OCI-LY7 (cell line): ENCODE measurements at regions not wholly inside any gene's neighbourhood (a gene's known extent, or its start where the extent isn't known, plus 50 kb on each side); places are given as distances from the start of the nearest gene placed in this dataset.

Experiments
- BruUV-seq: library from RNA; stranded (reverse); fragments of 400-500 nt; replicated peaks from 2 replicates; lab custom pipeline; 2021; lab: Mats Ljungman, UMichigan
- CTCF ChIA-PET: fragments of 300-600 bp; sonication (Branson Sonifier 250); formaldehyde crosslinking; loops from one replicate; lab custom pipeline; 2022; ENCODE audit warnings: antibody characterized with exemption; ENCODE audit not compliant: unreplicated experiment; lab: Charles Lee
- POLR2A ChIA-PET: fragments of 300-600 bp; sonication (Branson Sonifier 250); formaldehyde crosslinking; loops from one replicate; lab custom pipeline; 2022; ENCODE audit warnings: antibody characterized with exemption; lab: Charles Lee
- DNase-seq: peaks from one replicate; pipeline ENCODE4 v3.0.0-alpha.2; 2015; ENCODE audit warnings: low spot score
- H2AFZ ChIP-seq: fragments of 200-600 bp; sonication (generic), shearing (Covaris generic); 2 replicates; pipeline ENCODE4 v1.6.1; 2014; ENCODE audit warnings: mild to moderate bottlenecking, antibody characterized with exemption, low read length, moderate library complexity
- H3K27ac ChIP-seq: fragments of 200-600 bp; sonication (generic); 2 replicates; pipeline ENCODE4 v1.5.1; 2014; ENCODE audit warnings: mixed run types, low read depth, mild to moderate bottlenecking, moderate library complexity, low read length, inconsistent platforms; ENCODE audit not compliant: poor library complexity, severe bottlenecking
- H3K36me3 ChIP-seq: fragments of 200-600 bp; sonication (generic); 2 replicates; pipeline ENCODE4 v1.6.1; 2014; ENCODE audit warnings: mild to moderate bottlenecking, antibody characterized with exemption, low read length, moderate library complexity, mixed read lengths; ENCODE audit not compliant: insufficient read depth
- H3K4me1 ChIP-seq: fragments of 200-600 bp; sonication (generic); 2 replicates; pipeline ENCODE4 v1.5.1; 2014; ENCODE audit warnings: mild to moderate bottlenecking, low read length; ENCODE audit not compliant: insufficient read depth, poor library complexity, severe bottlenecking
- H3K4me2 ChIP-seq: fragments of 200-600 bp; sonication (generic); 2 replicates; pipeline ENCODE4 v1.6.1; 2014; ENCODE audit warnings: mild to moderate bottlenecking, low read length
- H3K4me3 ChIP-seq: fragments of 200-600 bp; sonication (generic); 2 replicates; pipeline ENCODE4 v1.5.1; 2014; ENCODE audit warnings: mild to moderate bottlenecking, low read depth, low read length; ENCODE audit not compliant: poor library complexity, severe bottlenecking
- H3K79me2 ChIP-seq: fragments of 200-600 bp; sonication (generic); 2 replicates; pipeline ENCODE4 v1.6.1; 2016; ENCODE audit warnings: low read depth, mild to moderate bottlenecking, low read length, moderate library complexity, mixed read lengths; ENCODE audit not compliant: insufficient read depth
- H3K9me2 ChIP-seq: fragments of 200-600 bp; sonication (generic); 2 replicates; pipeline ENCODE4 v1.6.1; 2016; ENCODE audit warnings: mild to moderate bottlenecking, low read length, mixed read lengths; ENCODE audit not compliant: insufficient read depth
- H3K9me3 ChIP-seq: fragments of 200-600 bp; sonication (generic); 2 replicates; pipeline ENCODE4 v1.6.1; 2014; ENCODE audit warnings: mild to moderate bottlenecking, mixed run types, low read length, mixed read lengths
- H4K20me1 ChIP-seq: fragments of 200-600 bp; sonication (generic); 2 replicates; pipeline ENCODE4 v1.6.1; 2014; ENCODE audit warnings: mild to moderate bottlenecking, antibody characterized with exemption, low read length, moderate library complexity, mixed read lengths; ENCODE audit not compliant: insufficient read depth
- EZH2phosphoT487 ChIP-seq: fragments of 200-600 bp; sonication (generic); IDR thresholded peaks from 2 replicates; pipeline ENCODE4 v1.6.1; 2018; ENCODE audit warnings: low read depth, borderline replicate concordance, mild to moderate bottlenecking, mixed run types, antibody characterized with exemption, low read length, moderate library complexity, mixed read lengths
- intact Hi-C: fragments of 100-400 bp; cut with micrococcal nuclease; formaldehyde crosslinking; loops from one replicate; pipeline ENCODE4 v1.10.0; 2022; ENCODE audit not compliant: unreplicated experiment
- TF ChIP-seq, protein P1 (sequence below): fragments of 200-600 bp; sonication (generic); conservative IDR thresholded peaks from 2 replicates; pipeline ENCODE4 v1.5.1; 2014; ENCODE audit warnings: mild to moderate bottlenecking, antibody characterized with exemption, low read length, moderate library complexity, mixed read lengths

DNA sequence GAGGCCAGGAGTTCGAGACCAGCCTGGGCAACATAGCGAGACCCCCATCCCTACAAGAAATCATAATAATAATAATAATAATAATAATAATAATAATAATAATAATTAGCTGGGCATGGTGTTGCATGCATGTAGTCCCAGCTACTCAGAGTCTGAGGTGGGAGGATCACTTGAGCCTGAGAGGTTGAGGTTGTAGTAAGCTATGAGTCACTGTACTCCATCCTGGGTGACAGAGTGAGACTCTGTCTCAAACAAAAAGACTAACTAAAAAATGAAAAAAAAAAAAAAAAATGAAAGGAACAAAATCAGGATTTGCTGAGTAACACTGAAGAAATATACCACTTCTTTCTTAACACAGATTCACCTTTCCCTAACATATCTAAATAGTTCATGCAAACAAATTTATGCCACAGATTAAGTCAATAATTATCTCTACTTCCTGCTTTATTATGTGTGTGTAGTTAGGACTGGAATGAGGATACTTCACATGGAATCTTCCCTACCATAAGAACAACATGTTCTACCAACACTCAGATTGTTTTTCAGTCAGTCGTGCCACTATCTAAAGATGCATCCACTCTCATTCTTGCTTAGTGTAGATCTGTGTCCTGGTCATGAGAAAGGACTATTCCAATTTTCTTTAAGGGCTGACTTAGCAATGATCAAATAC lies 928.7 kb downstream of the SLC4A3 start:
- Histone ChIP-seq H3K4me1 (no peaks in the 10 kb centered on the region), H3K9me3 (no peaks in the 10 kb centered on the region), H3K27ac (no peak overlapping the region), H3K4me3 (no peak overlapping the region), H3K79me2 (no peaks in the 10 kb centered on the region), H3K9me2 (no peaks in the 10 kb centered on the region), H4K20me1 (no peaks in the 10 kb centered on the region), H3K36me3 (no peaks in the 10 kb centered on the region), H3K4me2 (no peak overlapping the region), H2AFZ (no peak overlapping the region)
- BruUV-seq: no TSS peak
- DNase-seq: no peak
- intact Hi-C loops: no loop called here
- no peak for TF ChIP-seq EZH2phosphoT487
- TF ChIP-seq, protein P1, sequence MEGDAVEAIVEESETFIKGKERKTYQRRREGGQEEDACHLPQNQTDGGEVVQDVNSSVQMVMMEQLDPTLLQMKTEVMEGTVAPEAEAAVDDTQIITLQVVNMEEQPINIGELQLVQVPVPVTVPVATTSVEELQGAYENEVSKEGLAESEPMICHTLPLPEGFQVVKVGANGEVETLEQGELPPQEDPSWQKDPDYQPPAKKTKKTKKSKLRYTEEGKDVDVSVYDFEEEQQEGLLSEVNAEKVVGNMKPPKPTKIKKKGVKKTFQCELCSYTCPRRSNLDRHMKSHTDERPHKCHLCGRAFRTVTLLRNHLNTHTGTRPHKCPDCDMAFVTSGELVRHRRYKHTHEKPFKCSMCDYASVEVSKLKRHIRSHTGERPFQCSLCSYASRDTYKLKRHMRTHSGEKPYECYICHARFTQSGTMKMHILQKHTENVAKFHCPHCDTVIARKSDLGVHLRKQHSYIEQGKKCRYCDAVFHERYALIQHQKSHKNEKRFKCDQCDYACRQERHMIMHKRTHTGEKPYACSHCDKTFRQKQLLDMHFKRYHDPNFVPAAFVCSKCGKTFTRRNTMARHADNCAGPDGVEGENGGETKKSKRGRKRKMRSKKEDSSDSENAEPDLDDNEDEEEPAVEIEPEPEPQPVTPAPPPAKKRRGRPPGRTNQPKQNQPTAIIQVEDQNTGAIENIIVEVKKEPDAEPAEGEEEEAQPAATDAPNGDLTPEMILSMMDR: no peak
- ChIA-PET POLR2A (interaction anchor here (0.7 kb wide), 1 partner anchor 110 kb away, joined by 6 read pairs; no protein-coding TSS in a partner anchor), CTCF (no interaction called here)

DNA sequence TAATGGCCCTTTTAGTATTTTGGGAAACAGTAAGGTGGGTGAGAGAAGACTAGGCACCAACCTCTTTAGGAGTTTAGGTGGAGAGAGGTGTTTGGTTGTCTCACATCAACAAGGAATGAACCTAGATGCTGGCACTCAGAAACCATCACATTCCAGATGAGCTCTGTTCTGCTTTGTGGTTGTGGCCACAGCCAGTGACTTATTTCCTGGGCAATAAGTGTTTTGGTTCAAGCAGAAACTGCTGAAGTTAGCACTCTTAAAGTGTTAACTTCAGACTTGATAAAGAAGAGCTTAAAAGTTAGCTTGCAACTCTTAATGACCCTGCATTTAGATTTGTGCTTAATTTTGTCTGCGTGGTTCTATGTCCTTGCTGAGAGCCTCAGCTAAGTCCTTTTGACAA lies 929.2 kb downstream of the SLC4A3 start:
- Histone ChIP-seq H3K9me3 (no peaks in the 10 kb centered on the region), H4K20me1 (no peaks in the 10 kb centered on the region), H3K27ac (no peak overlapping the region), H3K79me2 (no peaks in the 10 kb centered on the region), H3K36me3 (no peaks in the 10 kb centered on the region), H2AFZ (no peak overlapping the region), H3K4me3 (no peak overlapping the region), H3K4me2 (no peak overlapping the region), H3K9me2 (no peaks in the 10 kb centered on the region), H3K4me1 (no peaks in the 10 kb centered on the region)
- BruUV-seq: no TSS peak
- CTCF ChIA-PET: no interaction called here
- TF ChIP-seq, protein P1: no peak
- TF ChIP-seq EZH2phosphoT487: no peak
- DNase-seq: no peak
- intact Hi-C loops: no loop called here
- POLR2A ChIA-PET: interaction anchor here (0.6 kb wide), 1 partner anchor 497 kb away, joined by 3 read pairs; no protein-coding TSS in a partner anchor

DNA sequence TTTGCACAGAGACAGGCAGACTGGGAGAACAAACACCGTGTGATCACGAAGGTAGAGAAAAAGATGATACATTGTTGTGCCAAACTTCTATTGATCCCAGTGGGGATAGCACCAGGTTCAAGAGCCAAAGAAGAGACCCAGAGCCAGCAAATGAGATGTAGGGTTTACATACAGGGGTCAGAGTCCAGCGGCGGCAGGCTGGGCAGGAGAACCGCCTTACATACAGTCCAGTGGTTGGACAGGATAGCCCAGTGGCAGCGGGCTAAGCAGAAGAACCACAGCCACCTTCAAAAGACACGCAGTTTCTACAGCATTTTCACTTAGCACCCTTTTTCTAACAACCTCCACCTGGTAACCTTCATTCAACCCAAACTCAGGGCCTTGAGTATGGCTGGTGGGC lies 932.8 kb downstream of the SLC4A3 start:
- ChIA-PET CTCF (no interaction called here), POLR2A (no interaction called here)
- H3K36me3 ChIP-seq: no peaks in the 10 kb centered on the region
- no peaks in the 10 kb centered on the region for H3K9me2 ChIP-seq
- H3K79me2 ChIP-seq: no peaks in the 10 kb centered on the region
- no peak overlapping the region for H3K27ac ChIP-seq
- DNase-seq: no peak
- TF ChIP-seq EZH2phosphoT487: no peak
- TF ChIP-seq, protein P1: no peak
- no peaks in the 10 kb centered on the region for H3K4me1 ChIP-seq
- no peak overlapping the region for H3K4me3 ChIP-seq
- H2AFZ ChIP-seq: no peak overlapping the region
- H4K20me1 ChIP-seq: no peaks in the 10 kb centered on the region
- no TSS peak for BruUV-seq
- H3K9me3 ChIP-seq: no peaks in the 10 kb centered on the region
- H3K4me2 ChIP-seq: no peak overlapping the region
- intact Hi-C loops: no loop called here
